H1 (cell line): ENCODE measurements at regions not wholly inside any gene's neighbourhood (a gene's known extent, or its start where the extent isn't known, plus 50 kb on each side); places are given as distances from the start of the nearest gene placed in this dataset.

Experiments
- CTCF ChIA-PET: fragments of 300-600 bp; sonication (Branson Sonifier 250); formaldehyde crosslinking; loops from one replicate; lab custom pipeline; 2021; ENCODE audit not compliant: partially characterized antibody; lab: Charles Lee
- POLR2A ChIA-PET: fragments of 300-600 bp; sonication (Branson Sonifier 250); formaldehyde crosslinking; loops from one replicate; lab custom pipeline; 2021; ENCODE audit warnings: inconsistent platforms; ENCODE audit not compliant: partially characterized antibody; lab: Charles Lee
- DNase-seq, 2 experiments: peaks; one replicate each; pipeline versions ENCODE4 v3.0.0 to v3.0.0-alpha.2; 2010 to 2022; ENCODE audit warnings: low spot score in 2 of 2, low read depth in 1 of 2, mixed read lengths in 1 of 2
- FAIRE-seq: peaks from 2 replicates; lab custom pipeline; 2011; peaks lifted over from hg19 to GRCh38; lab: Jason Lieb, UNC
- H2AFZ ChIP-seq: 2 replicates; pipeline ENCODE4 v1.8.1; 2012; ENCODE audit warnings: low read length, inconsistent platforms
- H2AK5ac ChIP-seq: 2 replicates; pipeline ENCODE4 v1.6.1; 2013; ENCODE audit warnings: low read depth, low read length
- H2BK120ac ChIP-seq: replicated peaks from 2 replicates; pipeline ENCODE3; 2013; ENCODE audit warnings: low read depth, low read length, inconsistent platforms
- H2BK12ac ChIP-seq: 2 replicates; pipeline ENCODE4 v1.6.1; 2013; ENCODE audit warnings: low read depth, low read length
- H2BK15ac ChIP-seq: 2 replicates; pipeline ENCODE4 v1.6.1; 2013; ENCODE audit warnings: low read length
- H2BK20ac ChIP-seq: 2 replicates; pipeline ENCODE4 v1.6.1; 2013; ENCODE audit warnings: low read length
- H2BK5ac ChIP-seq: 2 replicates; pipeline ENCODE4 v1.6.1; 2013; ENCODE audit warnings: low read depth, low read length
- H3K14ac ChIP-seq: 2 replicates; pipeline ENCODE4 v1.6.1; 2013; ENCODE audit warnings: inconsistent platforms; ENCODE audit not compliant: insufficient read length
- H3K18ac ChIP-seq: 2 replicates; pipeline ENCODE4 v1.6.1; 2013; ENCODE audit warnings: low read length; ENCODE audit errors: extremely low read depth
- H3K23ac ChIP-seq: 2 replicates; pipeline ENCODE4 v1.6.1; 2013; ENCODE audit warnings: inconsistent platforms; ENCODE audit not compliant: insufficient read length
- H3K23me2 ChIP-seq: 2 replicates; pipeline ENCODE4 v1.6.1; 2013; ENCODE audit warnings: low read depth, low read length
- H3K27ac ChIP-seq: 2 replicates; pipeline ENCODE4 v1.6.1; 2011; ENCODE audit warnings: low read depth, low read length, inconsistent platforms
- H3K27me3 ChIP-seq, 4 experiments: replicated peaks in 1 of 4; 1 replicate in 1 of 4; 2 replicates in 3 of 4; pipeline versions ENCODE4 v1.6.1 to v1.8.1; 2011 to 2013; ENCODE audit warnings: low read length in 3 of 4, mild to moderate bottlenecking in 3 of 4, inconsistent platforms in 2 of 4, mixed read lengths in 2 of 4, moderate library complexity in 1 of 4; ENCODE audit not compliant: control insufficient read depth in 3 of 4, insufficient read depth in 3 of 4; ENCODE audit errors: extremely low read depth in 1 of 4
- H3K36me3 ChIP-seq, 4 experiments: 2 replicates each; pipeline versions ENCODE4 v1.6.1 to v1.8.1; 2011 to 2013; ENCODE audit warnings: mild to moderate bottlenecking in 4 of 4, low read length in 3 of 4, moderate library complexity in 2 of 4, control low read depth in 1 of 4, inconsistent platforms in 1 of 4; ENCODE audit not compliant: insufficient read depth in 4 of 4, control insufficient read depth in 2 of 4
- H3K4ac ChIP-seq: replicated peaks from 2 replicates; pipeline ENCODE3; 2013; ENCODE audit warnings: low read length, low read depth, mixed read lengths, inconsistent platforms; ENCODE audit not compliant: insufficient read length
- H3K4me1 ChIP-seq, 4 experiments: replicated peaks in 1 of 4; 1 replicate in 1 of 4; 2 replicates in 3 of 4; pipeline versions ENCODE4 v1.6.1 to v1.8.1; 2011 to 2013; ENCODE audit warnings: low read length in 3 of 4, inconsistent platforms in 2 of 4, mixed read lengths in 1 of 4; ENCODE audit not compliant: insufficient read depth in 4 of 4, control insufficient read depth in 3 of 4
- H3K4me2 ChIP-seq, 2 experiments: 2 replicates each; pipeline versions ENCODE4 v1.6.1 to v1.8.1; 2011 to 2013; ENCODE audit warnings: low read depth in 2 of 2, low read length in 2 of 2, control low read depth in 1 of 2, inconsistent platforms in 1 of 2, mild to moderate bottlenecking in 1 of 2; ENCODE audit not compliant: insufficient read depth in 1 of 2
- H3K4me3 ChIP-seq, 4 experiments: fragments of 200-600, 300-600 bp in 1 of 4; sonication (generic), shearing (Covaris generic), sonication (Bioruptor Twin) in 1 of 4; 2 replicates each; pipeline versions ENCODE4 v1.5.1 to v1.8.1; 2011 to 2016; ENCODE audit warnings: low read length in 4 of 4, low read depth in 3 of 4, control low read depth in 2 of 4, inconsistent platforms in 2 of 4, mild to moderate bottlenecking in 2 of 4, mixed read lengths in 1 of 4, moderate library complexity in 1 of 4; ENCODE audit not compliant: insufficient read depth in 2 of 4; ENCODE audit errors: extremely low read depth in 1 of 4
- H3K56ac ChIP-seq: replicated peaks from 2 replicates; pipeline ENCODE3; 2013; ENCODE audit warnings: low read depth, mild to moderate bottlenecking, mixed read lengths, low read length, inconsistent platforms; ENCODE audit not compliant: insufficient read length
- H3K79me1 ChIP-seq: 2 replicates; pipeline ENCODE4 v1.6.1; 2013; ENCODE audit warnings: low read depth, low read length, control low read depth
- H3K79me2 ChIP-seq, 2 experiments: 2 replicates each; pipeline versions ENCODE4 v1.6.1 to v1.8.1; 2012 to 2013; ENCODE audit warnings: low read length in 2 of 2, mild to moderate bottlenecking in 2 of 2, inconsistent platforms in 1 of 2; ENCODE audit not compliant: insufficient read depth in 2 of 2, control insufficient read depth in 1 of 2
- H3K9ac ChIP-seq, 4 experiments: replicated peaks in 1 of 4; 1 replicate in 1 of 4; 2 replicates in 3 of 4; pipeline versions ENCODE4 v1.6.1 to v1.8.1; 2011 to 2013; ENCODE audit warnings: low read depth in 3 of 4, low read length in 3 of 4, control low read depth in 2 of 4, mild to moderate bottlenecking in 2 of 4, moderate library complexity in 2 of 4, inconsistent platforms in 1 of 4; ENCODE audit errors: extremely low read depth in 1 of 4
- H3K9me3 ChIP-seq, 2 experiments: 2 replicates each; pipeline versions ENCODE4 v1.6.1 to v1.8.1; 2012 to 2013; ENCODE audit warnings: mild to moderate bottlenecking in 2 of 2, moderate library complexity in 2 of 2, control low read depth in 1 of 2, inconsistent platforms in 1 of 2, low read depth in 1 of 2, low read length in 1 of 2, mixed read lengths in 1 of 2; ENCODE audit not compliant: insufficient read depth in 2 of 2
- H4K20me1 ChIP-seq, 2 experiments: replicated peaks in 1 of 2; 2 replicates each; pipeline versions ENCODE3 to v1.8.1; 2011 to 2013; ENCODE audit warnings: inconsistent platforms in 2 of 2, low read length in 2 of 2, mild to moderate bottlenecking in 1 of 2; ENCODE audit not compliant: insufficient read depth in 2 of 2, control insufficient read depth in 1 of 2
- H4K5ac ChIP-seq: 2 replicates; pipeline ENCODE4 v1.6.1; 2013; ENCODE audit warnings: low read length, low read depth, mixed read lengths, inconsistent platforms; ENCODE audit not compliant: insufficient read length
- H4K8ac ChIP-seq: 2 replicates; pipeline ENCODE4 v1.8.0; 2013; ENCODE audit warnings: mild to moderate bottlenecking, moderate library complexity, low read length, inconsistent platforms; ENCODE audit not compliant: insufficient read depth; ENCODE audit errors: extremely low read depth
- H4K91ac ChIP-seq: replicated peaks from 2 replicates; pipeline ENCODE3; 2013; ENCODE audit warnings: low read length, mixed read lengths, inconsistent platforms; ENCODE audit not compliant: insufficient read length
- SP1 ChIP-seq: IDR thresholded peaks from 2 replicates; pipeline ENCODE4 v1.6.1; 2011; ENCODE audit warnings: low read depth, low read length
- WGBS, 2 experiments: shearing (Covaris generic) in 1 of 2; methylation state at CpG; one replicate each; pipeline versions ENCODE4 v1.1.6 to v1.1.7; 2013 to 2015; ENCODE audit warnings: low lambda C conversion rate in 2 of 2, mixed read lengths in 2 of 2, inconsistent platforms in 1 of 2, low coverage in 1 of 2, missing lambda C conversion rate in 1 of 2; ENCODE audit not compliant: insufficient replicate concordance in 2 of 2, insufficient coverage in 1 of 2, insufficient read length in 1 of 2; ENCODE audit errors: extremely low coverage in 1 of 2, missing lambda C conversion rate in 1 of 2; 5-methylcytosine and 5-hydroxymethylcytosine counted together
- TF ChIP-seq, protein P1 (sequence below): IDR thresholded peaks from 2 replicates; pipeline ENCODE4 v1.6.1; 2011; ENCODE audit warnings: low read depth, mild to moderate bottlenecking, low read length; ENCODE audit not compliant: insufficient read depth

GRCh38 chr10:57320416-57320815, 947.3 kb downstream of the IPMK start:
- FAIRE-seq (no peak), DNase-seq (no peak)
- no peak overlapping the region for H2BK120ac ChIP-seq
- H3K9me3 ChIP-seq, result peaks cover 0 to 6% of the 10 kb centered on the region in 2 experiments; a peak in 1 of 4 replicates
- H4K91ac ChIP-seq, result no peak overlapping the region
- 92% methylated on average over 3 of the region's 3 CpGs; no CpG with 5 or more reads in 1 of the 2 experiments for WGBS, 2 experiments
- no peaks in the 10 kb centered on the region for H3K23me2 ChIP-seq
- no peaks in the 10 kb centered on the region for H3K27me3 ChIP-seq
- H3K79me2 ChIP-seq, result no peaks in the 10 kb centered on the region
- no peak overlapping the region for H3K56ac ChIP-seq
- H2BK12ac ChIP-seq, result no peak overlapping the region
- ChIA-PET CTCF (interaction anchor here (1.0 kb wide), 1 partner anchor 11 kb away, joined by 3 read pairs; no protein-coding TSS in a partner anchor), POLR2A (no interaction called here)
- no peak overlapping the region for H2AK5ac ChIP-seq
- H3K14ac ChIP-seq, result no peak overlapping the region
- H3K79me1 ChIP-seq, result no peaks in the 10 kb centered on the region
- no peak overlapping the region for H2BK15ac ChIP-seq
- no peak overlapping the region for H2BK5ac ChIP-seq
- no peak overlapping the region for H2AFZ ChIP-seq
- H4K5ac ChIP-seq, result no peak overlapping the region
- no peak overlapping the region for H3K4me2 ChIP-seq
- H3K4me1 ChIP-seq, result 0 out of 7 replicates have a peak, but pooled peaks cover 0 to 2% (median 0%) of the 10 kb centered on the region in 4 experiments
- H2BK20ac ChIP-seq, result no peak overlapping the region
- H4K8ac ChIP-seq, result no peak overlapping the region
- H3K36me3 ChIP-seq, result no peaks in the 10 kb centered on the region
- no peak for TF ChIP-seq SP1
- TF ChIP-seq, protein P1, sequence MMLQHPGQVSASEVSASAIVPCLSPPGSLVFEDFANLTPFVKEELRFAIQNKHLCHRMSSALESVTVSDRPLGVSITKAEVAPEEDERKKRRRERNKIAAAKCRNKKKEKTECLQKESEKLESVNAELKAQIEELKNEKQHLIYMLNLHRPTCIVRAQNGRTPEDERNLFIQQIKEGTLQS, result no peak
- H3K4me3 ChIP-seq, result no peak overlapping the region
- H3K23ac ChIP-seq, result no peak overlapping the region
- no peak overlapping the region for H3K4ac ChIP-seq
- no peak overlapping the region for H3K27ac ChIP-seq
- H3K9ac ChIP-seq, result no peak overlapping the region
- H4K20me1 ChIP-seq, result no peaks in the 10 kb centered on the region
- H3K18ac ChIP-seq, result no peak overlapping the region
